ENCODE measurements at regions not wholly inside any gene's neighbourhood (a gene's known extent, or its start where the extent isn't known, plus 50 kb on each side); places are given as distances from the start of the nearest gene placed in this dataset.
"Not testable (repeated sequence)": the region's sequence is repeated elsewhere in the genome, so short reads cannot be mapped to it uniquely, and the experiment has no call there.

DNA sequence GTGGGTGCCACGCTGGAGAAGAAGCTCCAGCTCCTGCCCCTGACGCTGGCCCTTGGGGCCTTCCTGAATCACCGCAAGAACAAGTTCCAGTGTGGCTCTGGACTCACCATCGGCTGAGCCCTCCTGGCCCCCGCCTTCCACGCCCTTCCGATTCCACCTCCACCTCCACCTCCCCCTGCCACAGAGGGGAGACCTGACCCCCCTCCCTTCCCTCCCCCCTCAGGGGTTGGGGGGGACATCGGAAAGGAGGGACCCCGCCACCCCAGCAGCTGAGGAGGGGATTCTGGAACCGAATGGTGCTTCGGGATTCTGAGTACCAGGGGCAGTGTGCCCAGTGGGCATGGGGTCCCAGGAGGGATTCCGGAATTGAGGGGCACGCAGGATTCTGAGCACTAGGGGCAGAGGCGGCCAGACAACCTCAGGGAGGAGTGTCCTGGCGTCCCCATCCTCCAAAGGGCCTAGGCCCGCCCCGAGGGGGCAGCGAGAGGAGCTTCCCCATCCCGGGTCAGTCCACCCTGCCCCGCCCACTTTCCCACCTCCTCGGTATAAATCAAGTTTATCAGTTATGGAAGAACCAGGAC, 166.0 kb downstream of the POTEG start:
- DNase-seq = not testable (repeated sequence)

DNA sequence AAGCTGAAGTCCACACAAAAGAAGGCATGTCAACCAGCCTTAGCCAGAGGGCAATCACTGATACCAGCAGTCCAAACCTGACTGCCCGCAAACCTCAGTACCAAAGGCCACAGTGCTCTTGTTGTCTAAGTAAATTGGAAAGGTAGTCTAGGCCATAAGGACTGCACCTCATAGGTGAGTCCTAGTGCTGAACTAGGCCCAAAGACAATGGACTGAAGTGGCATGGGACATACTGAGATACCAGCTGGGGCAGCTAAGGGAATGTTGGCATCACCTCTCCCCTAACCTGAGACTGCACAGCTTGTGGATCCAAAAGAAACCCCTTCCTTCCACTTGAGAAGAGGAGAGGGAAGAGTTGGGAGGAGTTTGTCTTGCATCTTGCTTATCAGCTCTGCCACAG, 161.9 kb downstream of the POTEG start:
- DNase-seq = not testable (repeated sequence)

DNA sequence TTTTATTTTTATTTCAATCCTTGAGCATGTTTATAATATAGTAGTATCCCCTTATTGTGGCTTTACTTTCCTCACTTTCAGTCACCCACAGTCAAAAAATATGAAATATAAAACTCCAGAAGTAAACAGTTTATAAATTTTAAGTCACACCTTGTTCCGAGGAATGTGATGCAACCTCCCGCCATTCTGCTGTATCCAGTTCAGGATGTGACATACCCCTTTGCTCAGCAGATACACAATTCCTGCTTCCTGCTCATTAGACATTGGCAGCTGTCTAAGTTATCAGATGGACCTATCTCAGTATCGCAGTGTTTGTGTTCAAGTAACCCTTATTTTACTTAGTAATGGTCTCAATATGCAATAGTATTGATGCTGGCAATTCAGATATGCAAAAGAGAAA, 144.5 kb downstream of the POTEG start:
- DNase-seq = not testable (repeated sequence)

DNA sequence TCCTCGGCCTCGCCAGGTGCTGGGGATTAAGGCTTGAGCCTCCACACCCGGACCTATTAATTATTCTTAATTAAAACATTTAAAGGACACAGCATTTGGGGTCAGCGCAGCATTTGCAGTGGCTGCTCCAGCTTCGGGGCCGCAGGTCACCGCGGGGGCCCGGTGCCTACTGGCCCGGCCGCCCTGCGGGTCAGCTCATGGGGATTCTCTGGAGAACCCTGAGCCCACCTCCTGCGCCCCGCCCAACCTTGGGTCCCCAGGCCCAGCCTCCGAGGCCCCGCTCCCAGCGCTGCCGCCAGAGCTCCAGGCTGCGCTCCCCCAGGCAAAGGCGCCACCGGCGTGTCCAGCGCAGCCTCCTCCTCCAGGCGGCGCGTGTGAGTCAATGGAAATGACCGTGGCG, 133.9 kb downstream of the POTEG start:
- DNase-seq = not testable (repeated sequence)

- not testable (repeated sequence) for DNase-seq
Measured at GRCh38 chr14:19300838-19301237, 133.3 kb downstream of the POTEG start.

- DNase-seq = not testable (repeated sequence)
Measured at GRCh38 chr14:19303844-19304243, 130.3 kb downstream of the POTEG start.

DNA sequence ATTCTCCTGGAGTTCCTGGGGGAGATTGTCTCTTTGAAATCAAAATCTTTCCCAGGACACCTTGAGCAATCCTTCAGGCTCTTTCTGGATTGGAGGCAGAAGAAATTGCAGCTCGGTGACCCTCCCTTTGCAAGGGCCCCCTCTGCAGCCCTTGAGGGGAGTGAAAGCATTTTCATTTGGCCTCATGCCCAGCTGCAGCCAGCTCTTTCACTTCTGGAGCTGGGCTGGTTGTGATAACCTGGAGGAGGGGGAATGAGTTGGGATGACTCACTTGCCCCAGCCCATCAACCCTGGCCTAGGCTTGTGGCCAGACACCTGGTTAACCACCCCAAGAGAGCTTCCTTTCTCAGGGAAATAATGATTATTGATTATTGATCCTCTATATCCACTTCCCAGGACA, 129.7 kb downstream of the POTEG start:
- not testable (repeated sequence) for DNase-seq

DNA sequence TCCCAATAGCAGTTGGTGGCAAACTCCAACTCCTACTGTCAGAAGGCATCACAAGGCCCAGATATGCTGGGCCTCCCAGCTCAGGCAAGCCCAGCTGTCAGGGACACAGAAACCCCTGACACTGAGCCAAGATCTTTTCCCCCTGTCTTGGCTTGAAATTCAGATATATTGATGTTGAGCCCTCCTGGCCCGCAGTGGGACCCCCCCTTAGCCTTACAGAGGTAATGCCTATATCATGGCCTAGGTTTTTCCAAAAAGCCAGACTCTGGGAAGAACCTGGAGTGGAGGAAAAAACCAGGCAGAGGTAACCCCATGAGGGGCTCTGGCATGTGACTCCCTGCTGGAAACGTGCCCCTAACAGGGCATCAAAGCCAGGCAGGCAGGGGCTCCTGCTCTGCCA, 129.2 kb downstream of the POTEG start:
- not testable (repeated sequence) for DNase-seq

GRCh38 chr14:19305776-19306175, 128.4 kb downstream of the POTEG start:
- DNase-seq = not testable (repeated sequence)

GRCh38 chr14:19306405-19306804, 127.7 kb downstream of the POTEG start:
- DNase-seq = not testable (repeated sequence)

DNA sequence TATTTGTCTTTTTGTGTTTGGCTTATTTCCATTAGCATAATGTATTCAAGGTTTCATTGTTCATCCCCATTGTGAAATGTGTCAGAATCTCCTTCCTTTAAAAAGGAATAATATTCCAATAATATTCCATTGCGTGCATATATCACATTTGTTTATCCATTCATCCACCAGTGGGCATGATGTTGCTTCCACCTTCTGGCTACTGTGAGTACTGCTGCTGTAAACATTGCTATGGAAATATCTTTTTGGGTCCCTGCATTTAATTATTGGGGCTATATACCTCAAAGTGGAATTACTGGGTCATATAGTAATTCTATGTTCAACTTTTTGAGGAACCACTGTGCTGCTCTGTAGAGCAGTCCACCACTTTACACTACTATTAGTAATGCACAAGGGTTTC, 123.1 kb downstream of the POTEG start:
- not testable (repeated sequence) for DNase-seq

GRCh38 chr14:19330678-19331077, 103.5 kb downstream of the POTEG start:
- not testable (repeated sequence) for DNase-seq

DNA sequence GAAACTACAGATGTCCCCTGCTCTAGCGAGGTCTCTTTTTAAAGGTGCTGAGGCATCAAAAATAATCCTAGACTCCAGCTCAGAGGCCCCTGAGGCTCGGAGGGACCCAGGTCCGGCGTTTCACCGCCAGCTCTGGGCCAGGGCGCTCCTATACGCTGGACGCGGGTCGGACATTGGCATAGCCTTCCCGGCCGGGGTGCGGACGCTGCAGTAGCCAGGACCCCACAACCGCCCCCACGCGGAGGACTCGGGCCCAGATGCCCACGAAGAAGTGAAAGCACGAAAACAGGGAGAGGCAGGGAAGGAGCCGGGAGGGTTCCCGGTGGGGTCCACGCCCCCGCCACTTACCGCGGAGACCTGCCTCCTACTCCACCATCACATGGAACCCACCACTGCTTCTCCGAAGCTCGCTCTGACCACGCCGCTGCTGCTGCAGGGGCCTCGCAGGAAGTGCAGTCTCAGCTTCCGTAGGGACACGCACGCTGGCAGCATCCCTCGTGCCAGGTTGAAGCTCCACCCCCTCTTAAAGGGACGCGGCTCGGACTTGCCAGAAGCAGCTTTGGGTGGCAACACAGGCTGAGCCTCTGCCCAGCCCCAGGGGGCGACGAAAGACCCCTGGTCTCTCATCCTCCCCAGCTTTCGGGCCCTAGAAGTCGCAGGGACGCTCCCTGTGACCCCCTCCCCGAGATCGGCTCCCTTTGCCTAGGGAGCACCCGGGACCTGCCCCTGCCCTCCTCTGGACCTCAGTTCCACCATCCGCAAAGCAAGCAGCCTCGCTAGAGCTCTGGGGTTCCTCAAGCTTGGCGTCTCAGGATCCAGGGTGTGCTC, 96.7 kb downstream of the POTEG start:
- DNase-seq = not testable (repeated sequence)

DNA sequence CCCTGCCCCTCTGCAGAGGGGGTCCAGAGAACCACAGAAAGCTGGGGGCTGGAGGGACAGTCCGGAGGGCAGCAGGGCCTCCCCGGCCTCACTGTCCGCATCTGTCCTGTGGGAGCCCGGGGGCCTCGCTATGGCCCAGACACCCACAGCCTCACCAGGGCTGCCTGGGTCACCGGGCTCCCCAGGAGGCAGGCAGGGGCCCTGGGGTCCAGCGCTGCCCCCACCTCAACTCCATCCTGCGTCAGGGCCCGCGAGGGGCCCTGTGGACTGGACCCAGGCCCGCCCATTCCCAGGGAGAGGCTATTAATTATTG, 96.1 kb downstream of the POTEG start:
- not testable (repeated sequence) for DNase-seq

DNA sequence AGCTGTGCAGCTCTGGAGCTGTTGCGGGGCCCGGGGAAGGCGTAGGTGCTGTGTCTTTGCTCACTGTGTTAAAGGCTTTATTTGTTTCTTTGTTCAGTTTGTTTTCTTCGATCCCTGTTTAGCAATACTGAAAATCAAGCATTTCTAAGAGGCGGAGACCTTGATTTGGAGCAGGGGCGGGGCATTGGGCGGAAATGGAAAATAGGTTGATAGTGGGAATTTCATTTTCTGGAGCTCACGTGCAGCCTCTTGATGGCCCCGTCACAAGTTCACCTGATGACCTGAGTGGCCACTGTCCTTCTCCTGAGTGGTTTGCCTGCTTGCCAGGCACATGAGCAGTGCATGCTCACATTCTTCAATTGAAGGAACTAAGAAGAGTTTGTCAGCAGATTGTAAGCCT, 93.2 kb downstream of the POTEG start:
- not testable (repeated sequence) for DNase-seq

GRCh38 chr14:19341627-19342026, 92.5 kb downstream of the POTEG start:
- peak; percentile 7 for DNase-seq

DNA sequence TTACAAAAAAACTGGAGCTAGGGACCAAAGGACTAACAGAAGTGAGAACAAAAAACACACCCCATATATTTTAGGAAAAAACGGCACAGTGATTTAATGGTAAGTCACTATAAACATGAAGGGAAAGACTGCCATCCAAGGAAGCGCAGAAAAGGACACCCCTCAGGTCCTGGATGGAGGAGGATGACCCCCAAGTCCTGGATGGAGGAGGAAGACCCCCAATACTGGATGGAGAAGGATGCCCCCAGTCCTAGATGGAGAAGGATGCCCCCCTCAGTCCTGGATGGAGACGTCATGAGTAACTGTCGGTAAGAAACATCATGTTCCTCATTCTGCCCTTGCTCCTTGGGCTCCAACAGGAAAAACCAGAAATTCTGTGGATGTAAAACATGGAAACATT, 89.9 kb downstream of the POTEG start:
- not testable (repeated sequence) for DNase-seq

DNA sequence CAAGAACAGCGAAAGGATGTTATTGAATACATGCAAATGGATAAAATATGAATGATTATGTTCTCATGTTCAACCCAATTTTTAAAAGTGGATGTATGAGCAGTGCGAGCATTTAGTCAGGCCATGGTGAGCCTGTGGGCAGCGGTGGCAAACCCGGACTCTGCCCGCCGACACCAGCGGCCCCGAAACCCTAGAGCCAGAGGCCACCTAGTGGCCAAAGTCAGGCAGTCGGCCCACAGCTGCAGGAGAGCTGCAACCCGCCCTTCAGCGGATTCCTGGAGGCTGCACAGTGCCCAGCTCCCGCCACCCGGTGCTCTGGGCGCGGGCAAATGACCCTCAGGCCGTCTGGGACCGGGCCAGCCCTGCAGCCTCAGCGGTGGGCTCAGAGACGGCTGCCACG, 89.5 kb downstream of the POTEG start:
- not testable (repeated sequence) for DNase-seq

GRCh38 chr14:19345298-19345911, 88.7 kb downstream of the POTEG start:
- DNase-seq = not testable (repeated sequence)

DNA sequence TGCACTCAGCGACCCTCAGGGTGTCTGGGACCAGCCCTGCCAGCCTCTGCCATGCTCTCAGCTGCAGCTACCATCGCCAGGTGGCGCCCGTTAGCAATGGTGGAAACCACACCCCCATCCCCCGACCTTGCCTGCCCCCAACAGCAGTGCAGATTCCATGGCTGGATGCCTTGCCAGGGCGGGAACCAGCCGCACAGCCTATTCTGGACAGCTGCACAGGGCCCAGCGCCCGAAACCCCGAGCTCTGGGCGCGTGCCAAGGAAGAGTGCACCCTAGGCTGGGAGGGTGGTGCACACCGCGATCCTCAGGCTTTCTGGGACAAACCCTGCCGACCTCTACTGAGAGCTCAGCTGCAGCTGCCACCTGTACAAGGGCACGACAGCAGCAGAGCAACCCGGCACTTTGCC, 88.1 kb downstream of the POTEG start:
- DNase-seq = not testable (repeated sequence)

- not testable (repeated sequence) for DNase-seq
Measured at GRCh38 chr14:19346636-19347035, 87.5 kb downstream of the POTEG start.

- not testable (repeated sequence) for DNase-seq
Measured at GRCh38 chr14:19347112-19347511, 87.0 kb downstream of the POTEG start.

Measured in CD4-positive, alpha-beta T cell treated with Interleukin-15 for 1 hour (primary cell).